ENCODE measurements at regions not wholly inside any gene's neighbourhood (a gene's known extent, or its start where the extent isn't known, plus 50 kb on each side); places are given as distances from the start of the nearest gene placed in this dataset.

DNA sequence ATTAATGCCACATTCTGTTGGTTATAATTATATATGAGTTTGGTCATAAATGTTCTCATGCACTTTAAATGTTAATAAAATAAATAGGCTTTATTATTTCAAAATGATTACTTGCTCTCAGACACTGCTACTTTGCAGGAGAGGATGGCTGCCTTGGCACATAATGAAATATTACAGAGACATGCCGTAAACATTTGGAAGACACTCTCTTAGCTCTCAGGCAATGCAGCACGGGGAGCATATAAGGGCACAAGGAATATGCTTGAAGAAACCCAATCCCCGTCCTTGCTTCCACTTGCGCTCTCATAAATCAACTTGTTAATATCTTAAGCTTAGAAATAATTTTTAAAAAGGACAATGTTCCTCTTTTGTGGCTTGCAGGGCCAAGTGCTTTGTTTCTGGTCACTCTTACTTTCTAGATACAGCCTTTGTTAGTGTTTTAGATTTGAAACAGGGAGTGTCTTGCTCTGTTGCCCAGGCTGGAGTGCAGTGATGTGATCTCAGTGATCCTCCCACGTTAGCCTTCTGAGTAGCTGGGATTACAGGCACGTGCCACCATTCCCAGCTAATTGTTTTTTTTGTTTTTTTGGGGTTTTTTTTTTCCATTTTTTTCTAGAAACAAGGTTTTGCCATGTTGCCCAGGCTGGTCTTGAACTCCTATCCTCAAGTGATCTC, 445.0 kb downstream of the SPRY1 start:
- TF ChIP-seq, protein P1, sequence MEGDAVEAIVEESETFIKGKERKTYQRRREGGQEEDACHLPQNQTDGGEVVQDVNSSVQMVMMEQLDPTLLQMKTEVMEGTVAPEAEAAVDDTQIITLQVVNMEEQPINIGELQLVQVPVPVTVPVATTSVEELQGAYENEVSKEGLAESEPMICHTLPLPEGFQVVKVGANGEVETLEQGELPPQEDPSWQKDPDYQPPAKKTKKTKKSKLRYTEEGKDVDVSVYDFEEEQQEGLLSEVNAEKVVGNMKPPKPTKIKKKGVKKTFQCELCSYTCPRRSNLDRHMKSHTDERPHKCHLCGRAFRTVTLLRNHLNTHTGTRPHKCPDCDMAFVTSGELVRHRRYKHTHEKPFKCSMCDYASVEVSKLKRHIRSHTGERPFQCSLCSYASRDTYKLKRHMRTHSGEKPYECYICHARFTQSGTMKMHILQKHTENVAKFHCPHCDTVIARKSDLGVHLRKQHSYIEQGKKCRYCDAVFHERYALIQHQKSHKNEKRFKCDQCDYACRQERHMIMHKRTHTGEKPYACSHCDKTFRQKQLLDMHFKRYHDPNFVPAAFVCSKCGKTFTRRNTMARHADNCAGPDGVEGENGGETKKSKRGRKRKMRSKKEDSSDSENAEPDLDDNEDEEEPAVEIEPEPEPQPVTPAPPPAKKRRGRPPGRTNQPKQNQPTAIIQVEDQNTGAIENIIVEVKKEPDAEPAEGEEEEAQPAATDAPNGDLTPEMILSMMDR (IDR thresholded peaks at IDR 0.05) = no peak
- TF ChIP-seq, protein P2, sequence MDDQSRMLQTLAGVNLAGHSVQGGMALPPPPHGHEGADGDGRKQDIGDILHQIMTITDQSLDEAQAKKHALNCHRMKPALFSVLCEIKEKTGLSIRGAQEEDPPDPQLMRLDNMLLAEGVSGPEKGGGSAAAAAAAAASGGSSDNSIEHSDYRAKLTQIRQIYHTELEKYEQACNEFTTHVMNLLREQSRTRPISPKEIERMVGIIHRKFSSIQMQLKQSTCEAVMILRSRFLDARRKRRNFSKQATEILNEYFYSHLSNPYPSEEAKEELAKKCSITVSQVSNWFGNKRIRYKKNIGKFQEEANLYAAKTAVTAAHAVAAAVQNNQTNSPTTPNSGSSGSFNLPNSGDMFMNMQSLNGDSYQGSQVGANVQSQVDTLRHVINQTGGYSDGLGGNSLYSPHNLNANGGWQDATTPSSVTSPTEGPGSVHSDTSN (IDR thresholded peaks at IDR 0.05) = no peak
- no peak for TF ChIP-seq TAF1 (IDR thresholded peaks at IDR 0.05; ENCODE audit: borderline replicate concordance, low read depth, low read length)

Data from SK-N-SH (cell line).